Astrocyte of the cerebellum (primary cell): ENCODE measurements at regions not wholly inside any gene's neighbourhood (a gene's known extent, or its start where the extent isn't known, plus 50 kb on each side); places are given as distances from the start of the nearest gene placed in this dataset.

Source experiments
- DNase-seq: peaks from one replicate; pipeline ENCODE4 v3.0.0-alpha.2; 2011; ENCODE audit warnings: low read depth
- H3K4me3 ChIP-seq: 2 replicates; pipeline ENCODE4 v1.5.1; 2011; ENCODE audit warnings: mild to moderate bottlenecking, low read depth, low read length, moderate library complexity
- CTCF ChIP-seq: IDR thresholded peaks from 2 replicates; pipeline ENCODE4 v1.5.1; 2012; ENCODE audit warnings: low read length, low read depth, moderate library complexity, mild to moderate bottlenecking; ENCODE audit errors: missing control alignments
- in situ Hi-C: cut with HindIII; loops from 2 replicates; pipeline ENCODE4 v1.10.0; 2017; ENCODE audit warnings: low sequenced_read_pairs

GRCh38 chr14:61866932-61867920, 105.0 kb downstream of the SNAPC1 start:
- no peak for DNase-seq
- in situ Hi-C loops, result no loop called here
- no peak for TF ChIP-seq CTCF
- H3K4me3 ChIP-seq, result no peak overlapping the region

- in situ Hi-C loops, result no loop called here
- DNase-seq, result no peak
- H3K4me3 ChIP-seq, result no peak overlapping the region
- no peak for TF ChIP-seq CTCF
Measured at GRCh38 chr14:61868846-61869245, 106.6 kb downstream of the SNAPC1 start.

GRCh38 chr14:61870163-61870562, 107.9 kb downstream of the SNAPC1 start:
- no peak for TF ChIP-seq CTCF
- in situ Hi-C loops, result no loop called here
- DNase-seq, result no peak
- H3K4me3 ChIP-seq, result no peak overlapping the region

- DNase-seq, result no peak
- no peak overlapping the region for H3K4me3 ChIP-seq
- in situ Hi-C loops, result no loop called here
- TF ChIP-seq CTCF, result no peak
Measured at GRCh38 chr14:61872452-61872851, 110.2 kb downstream of the SNAPC1 start.

GRCh38 chr14:61875483-61875882, 113.3 kb downstream of the SNAPC1 start:
- no peak for TF ChIP-seq CTCF
- no peak for DNase-seq
- no peak overlapping the region for H3K4me3 ChIP-seq
- in situ Hi-C loops, result no loop called here

- in situ Hi-C loops, result no loop called here
- H3K4me3 ChIP-seq, result no peak overlapping the region
- no peak for TF ChIP-seq CTCF
- DNase-seq, result no peak
Measured at GRCh38 chr14:61876362-61877034, 114.3 kb downstream of the SNAPC1 start.
